Endothelial cell (in vitro differentiated cells): ENCODE measurements at regions not wholly inside any gene's neighbourhood (a gene's known extent, or its start where the extent isn't known, plus 50 kb on each side); places are given as distances from the start of the nearest gene placed in this dataset.

Experiments used
- DNase-seq: peaks from one replicate; pipeline ENCODE4 v3.0.0; 2021; ENCODE audit warnings: low spot score
- H3K27ac Mint-ChIP-seq: one replicate; pipeline ENCODE4 v1.8.0; 2021; ENCODE audit warnings: mixed read lengths, inconsistent platforms; ENCODE audit not compliant: unreplicated experiment
- H3K27me3 Mint-ChIP-seq: one replicate; pipeline ENCODE4 v1.8.0; 2021; ENCODE audit warnings: mild to moderate bottlenecking, moderate library complexity, mixed read lengths, inconsistent platforms; ENCODE audit not compliant: unreplicated experiment
- H3K36me3 Mint-ChIP-seq: one replicate; pipeline ENCODE4 v1.8.0; 2021; ENCODE audit warnings: mild to moderate bottlenecking, low read depth, mixed read lengths, inconsistent platforms; ENCODE audit not compliant: unreplicated experiment
- H3K4me1 Mint-ChIP-seq: one replicate; pipeline ENCODE4 v1.8.0; 2021; ENCODE audit warnings: mild to moderate bottlenecking, mixed read lengths, inconsistent platforms; ENCODE audit not compliant: unreplicated experiment
- H3K4me3 Mint-ChIP-seq: one replicate; pipeline ENCODE4 v1.8.0; 2021; ENCODE audit warnings: mild to moderate bottlenecking, mixed read lengths, inconsistent platforms; ENCODE audit not compliant: unreplicated experiment
- H3K9me3 Mint-ChIP-seq: one replicate; pipeline ENCODE4 v1.8.0; 2021; ENCODE audit warnings: mixed read lengths, inconsistent platforms; ENCODE audit not compliant: unreplicated experiment
- CTCF ChIP-seq: fragments of 200-600 bp; sonication (generic); IDR thresholded peaks from one replicate; pipeline ENCODE4 v1.5.0; 2021; ENCODE audit warnings: antibody characterized with exemption; ENCODE audit not compliant: unreplicated experiment

GRCh38 chr18:55142410-55142809 lies 183.1 kb upstream of the CCDC68 start:
- Mint-ChIP-seq H3K36me3 (no peaks in the 10 kb centered on the region), H3K4me1 (no peaks in the 10 kb centered on the region), H3K9me3 (no peaks in the 10 kb centered on the region), H3K27ac (no peak overlapping the region), H3K4me3 (no peak overlapping the region), H3K27me3 (no peaks in the 10 kb centered on the region)
- no peak for TF ChIP-seq CTCF
- no peak for DNase-seq

- Mint-ChIP-seq H3K4me3 (no peak overlapping the region), H3K9me3 (no peaks in the 10 kb centered on the region), H3K36me3 (no peaks in the 10 kb centered on the region), H3K27ac (no peak overlapping the region), H3K4me1 (no peaks in the 10 kb centered on the region), H3K27me3 (no peaks in the 10 kb centered on the region)
- no peak for TF ChIP-seq CTCF
- DNase-seq, result no peak
Observed at GRCh38 chr18:55141318-55141717, 182.1 kb upstream of the CCDC68 start.

- Mint-ChIP-seq H3K4me3 (no peak overlapping the region), H3K27me3 (no peaks in the 10 kb centered on the region), H3K9me3 (no peaks in the 10 kb centered on the region), H3K27ac (no peak overlapping the region), H3K36me3 (no peaks in the 10 kb centered on the region), H3K4me1 (no peaks in the 10 kb centered on the region)
- no peak for TF ChIP-seq CTCF
- DNase-seq, result no peak
Observed at GRCh38 chr18:55139836-55140235, 180.6 kb upstream of the CCDC68 start.

- no peak for TF ChIP-seq CTCF
- H3K27ac Mint-ChIP-seq, result no peak overlapping the region
- no peak for DNase-seq
- H3K36me3 Mint-ChIP-seq, result no peaks in the 10 kb centered on the region
- H3K4me3 Mint-ChIP-seq, result no peak overlapping the region
- no peaks in the 10 kb centered on the region for H3K9me3 Mint-ChIP-seq
- no peaks in the 10 kb centered on the region for H3K4me1 Mint-ChIP-seq
- no peaks in the 10 kb centered on the region for H3K27me3 Mint-ChIP-seq
Observed at GRCh38 chr18:55139307-55139706, 180.0 kb upstream of the CCDC68 start.

- H3K4me3 Mint-ChIP-seq, result no peak overlapping the region
- H3K36me3 Mint-ChIP-seq, result no peaks in the 10 kb centered on the region
- H3K9me3 Mint-ChIP-seq, result no peaks in the 10 kb centered on the region
- DNase-seq, result no peak
- no peaks in the 10 kb centered on the region for H3K4me1 Mint-ChIP-seq
- no peak for TF ChIP-seq CTCF
- H3K27ac Mint-ChIP-seq, result no peak overlapping the region
- H3K27me3 Mint-ChIP-seq, result no peaks in the 10 kb centered on the region
Observed at GRCh38 chr18:55138401-55138800, 179.1 kb upstream of the CCDC68 start.
